Activated CD4-positive, alpha-beta memory T cell treated with anti-CD3 and anti-CD28 coated beads for 36 hours (primary cell): ENCODE measurements at regions not wholly inside any gene's neighbourhood (a gene's known extent, or its start where the extent isn't known, plus 50 kb on each side); places are given as distances from the start of the nearest gene placed in this dataset.

ENCODE experiments used
- CTCF ChIA-PET: fragments of 350-600 bp; sonication (Branson Sonifier 250); formaldehyde crosslinking; loops from one replicate; lab custom pipeline; 2021; ENCODE audit warnings: antibody characterized with exemption, inconsistent platforms; lab: Charles Lee
- POLR2A ChIA-PET: fragments of 350-600 bp; sonication (Branson Sonifier 250); formaldehyde crosslinking; loops from one replicate; lab custom pipeline; 2021; ENCODE audit warnings: antibody characterized with exemption; lab: Charles Lee
- DNase-seq: peaks from one replicate; pipeline ENCODE4 v3.0.0-alpha.2; 2020
- H3K27ac Mint-ChIP-seq: one replicate; pipeline ENCODE4 v1.8.0; 2021; ENCODE audit warnings: mixed read lengths
- H3K27me3 Mint-ChIP-seq: one replicate; pipeline ENCODE4 v1.8.0; 2021; ENCODE audit warnings: mixed read lengths
- H3K36me3 Mint-ChIP-seq: one replicate; pipeline ENCODE4 v1.8.0; 2021; ENCODE audit warnings: mixed read lengths
- H3K4me1 Mint-ChIP-seq: one replicate; pipeline ENCODE4 v1.8.0; 2021; ENCODE audit warnings: low read depth, mixed read lengths
- H3K4me3 Mint-ChIP-seq: one replicate; pipeline ENCODE4 v1.8.0; 2021; ENCODE audit warnings: mild to moderate bottlenecking, mixed read lengths
- H3K9me3 Mint-ChIP-seq: one replicate; pipeline ENCODE4 v1.8.0; 2021; ENCODE audit warnings: mixed read lengths
- intact Hi-C: fragments of 100-400 bp; cut with micrococcal nuclease; formaldehyde crosslinking; loops from one replicate; pipeline ENCODE4 v1.15.1; 2023

- H3K27ac Mint-ChIP-seq = no peak overlapping the region
- H3K27me3 Mint-ChIP-seq = no peaks in the 10 kb centered on the region
- no peaks in the 10 kb centered on the region for H3K36me3 Mint-ChIP-seq
- no peak overlapping the region for H3K4me3 Mint-ChIP-seq
- no peak for DNase-seq
- H3K9me3 Mint-ChIP-seq = no peaks in the 10 kb centered on the region
- ChIA-PET CTCF (interaction anchor here (1.4 kb wide), 1 partner anchor 149 kb away, joined by 3 read pairs; no protein-coding TSS in a partner anchor), POLR2A (no interaction called here)
- intact Hi-C loops = no loop called here
- no peaks in the 10 kb centered on the region for H3K4me1 Mint-ChIP-seq
Observed at GRCh38 chr3:110165370-110165743, 828.0 kb upstream of the DPPA4 start.

DNA sequence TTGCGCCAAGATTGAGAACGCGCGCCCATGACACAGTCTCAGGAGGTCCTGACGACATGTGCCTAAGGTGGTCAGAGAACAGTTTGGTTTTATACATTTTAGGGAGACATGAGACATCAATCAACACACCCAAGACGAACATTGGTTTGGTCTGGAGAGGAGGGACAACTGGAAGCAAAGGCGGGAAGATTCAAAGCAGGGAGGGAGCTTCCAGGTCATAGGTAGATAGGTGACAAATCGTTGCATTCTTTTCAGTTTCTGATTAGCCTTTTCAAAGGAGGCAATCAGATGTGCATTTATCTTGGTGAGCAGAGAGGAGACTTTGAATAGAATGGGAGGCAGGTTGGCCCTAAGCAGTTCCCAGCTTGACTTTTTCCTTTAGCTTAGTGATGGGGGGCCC is 828.4 kb upstream of the DPPA4 start:
- H3K9me3 Mint-ChIP-seq = no peaks in the 10 kb centered on the region
- CTCF ChIA-PET = interaction anchor here (1.4 kb wide), 1 partner anchor 149 kb away, joined by 3 read pairs; no protein-coding TSS in a partner anchor
- POLR2A ChIA-PET = no interaction called here
- intact Hi-C loops = no loop called here
- no peak for DNase-seq
- no peaks in the 10 kb centered on the region for H3K4me1 Mint-ChIP-seq
- no peaks in the 10 kb centered on the region for H3K36me3 Mint-ChIP-seq
- no peaks in the 10 kb centered on the region for H3K27me3 Mint-ChIP-seq
- no peak overlapping the region for H3K27ac Mint-ChIP-seq
- no peak overlapping the region for H3K4me3 Mint-ChIP-seq

- ChIA-PET CTCF (no interaction called here), POLR2A (no interaction called here)
- intact Hi-C loops = no loop called here
- Mint-ChIP-seq H3K27me3 (no peaks in the 10 kb centered on the region), H3K4me1 (no peaks in the 10 kb centered on the region), H3K36me3 (no peaks in the 10 kb centered on the region), H3K27ac (no peak overlapping the region), H3K9me3 (no peaks in the 10 kb centered on the region), H3K4me3 (no peak overlapping the region)
- no peak for DNase-seq
Observed at GRCh38 chr3:110166791-110167190, 829.4 kb upstream of the DPPA4 start.

DNA sequence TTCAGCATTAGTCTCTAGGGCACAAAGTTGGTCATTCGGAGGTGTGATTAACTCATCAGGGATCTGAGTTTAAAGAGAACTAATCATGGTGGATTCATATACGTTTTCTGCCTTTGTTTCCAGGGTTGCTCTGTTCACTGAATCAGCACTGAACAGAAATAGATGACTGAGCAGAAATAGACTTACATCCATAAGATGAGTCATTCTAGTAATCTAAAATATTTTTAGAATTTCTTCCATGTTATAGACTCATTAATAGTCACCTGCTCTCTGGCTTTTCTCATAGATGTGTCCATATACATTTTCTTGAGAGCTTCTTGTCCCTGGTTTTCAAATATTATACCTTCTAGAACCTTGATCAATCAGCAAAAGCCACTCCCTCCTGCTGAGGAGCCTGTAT is 837.6 kb upstream of the DPPA4 start:
- H3K4me1 Mint-ChIP-seq = no peaks in the 10 kb centered on the region
- no peaks in the 10 kb centered on the region for H3K27me3 Mint-ChIP-seq
- no peaks in the 10 kb centered on the region for H3K36me3 Mint-ChIP-seq
- POLR2A ChIA-PET = no interaction called here
- H3K4me3 Mint-ChIP-seq = no peak overlapping the region
- intact Hi-C loops = no loop called here
- CTCF ChIA-PET = no interaction called here
- no peaks in the 10 kb centered on the region for H3K9me3 Mint-ChIP-seq
- no peak for DNase-seq
- no peak overlapping the region for H3K27ac Mint-ChIP-seq

DNA sequence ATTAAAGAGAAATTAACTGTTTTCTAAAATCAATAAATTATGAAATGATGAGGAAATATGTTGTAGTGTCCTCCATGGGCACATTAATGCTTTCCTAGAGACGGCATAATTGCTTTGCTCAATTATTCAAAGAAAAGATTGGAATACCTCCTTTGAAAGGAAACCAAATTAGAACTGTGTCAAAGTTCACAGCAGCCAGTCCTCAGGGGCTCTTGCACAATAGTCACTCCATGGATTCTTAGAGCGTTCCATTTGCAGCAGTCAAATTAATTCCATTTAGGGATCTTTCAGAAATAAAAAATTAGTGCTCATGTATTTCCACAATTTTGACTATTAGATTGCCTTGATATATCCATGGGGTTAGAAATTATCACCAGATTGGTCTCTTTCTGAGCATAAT is 841.6 kb upstream of the DPPA4 start:
- no peak for DNase-seq
- no peaks in the 10 kb centered on the region for H3K36me3 Mint-ChIP-seq
- intact Hi-C loops = no loop called here
- no peak overlapping the region for H3K27ac Mint-ChIP-seq
- H3K4me3 Mint-ChIP-seq = no peak overlapping the region
- no peaks in the 10 kb centered on the region for H3K4me1 Mint-ChIP-seq
- ChIA-PET CTCF (no interaction called here), POLR2A (no interaction called here)
- H3K27me3 Mint-ChIP-seq = no peaks in the 10 kb centered on the region
- H3K9me3 Mint-ChIP-seq = no peaks in the 10 kb centered on the region

DNA sequence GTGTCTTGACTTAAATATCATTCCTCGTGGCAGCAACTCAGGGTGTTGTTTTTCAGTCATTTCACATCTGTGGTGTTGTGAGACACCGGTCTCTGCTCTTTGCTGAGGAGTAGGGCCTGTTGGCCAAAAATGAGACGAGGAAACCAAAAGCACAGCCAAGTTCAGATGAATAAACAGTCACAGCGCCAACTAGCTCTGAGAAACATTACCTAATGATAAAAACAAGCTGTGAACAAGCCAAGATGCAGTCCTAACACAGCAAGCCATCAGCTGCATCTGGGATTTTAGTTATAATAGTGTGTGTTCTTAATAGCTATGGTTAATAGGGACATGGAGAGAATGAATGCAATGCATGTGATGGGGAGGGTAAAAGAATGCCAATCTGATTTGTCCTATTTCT is 843.4 kb upstream of the DPPA4 start:
- Mint-ChIP-seq H3K36me3 (no peaks in the 10 kb centered on the region), H3K9me3 (no peaks in the 10 kb centered on the region), H3K4me1 (no peaks in the 10 kb centered on the region), H3K4me3 (no peak overlapping the region), H3K27me3 (no peaks in the 10 kb centered on the region), H3K27ac (no peak overlapping the region)
- intact Hi-C loops = no loop called here
- POLR2A ChIA-PET = no interaction called here
- CTCF ChIA-PET = no interaction called here
- no peak for DNase-seq

GRCh38 chr3:110181226-110181625 is 843.9 kb upstream of the DPPA4 start:
- ChIA-PET POLR2A (no interaction called here), CTCF (no interaction called here)
- no peak overlapping the region for H3K27ac Mint-ChIP-seq
- DNase-seq = no peak
- H3K36me3 Mint-ChIP-seq = no peaks in the 10 kb centered on the region
- H3K9me3 Mint-ChIP-seq = no peaks in the 10 kb centered on the region
- H3K27me3 Mint-ChIP-seq = no peaks in the 10 kb centered on the region
- intact Hi-C loops = no loop called here
- H3K4me1 Mint-ChIP-seq = no peaks in the 10 kb centered on the region
- H3K4me3 Mint-ChIP-seq = no peak overlapping the region

DNA sequence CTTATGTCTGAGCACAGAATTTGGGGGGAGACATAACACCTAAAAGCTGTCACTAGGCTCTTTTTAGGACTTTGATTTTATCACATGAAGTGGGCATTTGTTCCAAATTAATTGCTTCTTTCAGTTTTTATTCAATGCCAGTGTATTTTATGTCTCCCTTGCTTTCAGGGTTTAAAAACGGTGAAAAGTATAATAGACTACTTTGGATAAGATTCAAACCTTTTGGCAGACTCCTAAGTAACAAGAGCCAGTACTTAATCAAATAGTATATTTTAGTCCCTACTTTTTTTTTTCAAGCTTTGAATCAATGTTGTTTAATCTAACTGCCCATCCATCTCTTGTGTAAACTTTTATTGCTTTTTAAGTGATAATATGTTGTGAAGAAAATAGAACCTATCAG is 847.2 kb upstream of the DPPA4 start:
- ChIA-PET POLR2A (no interaction called here), CTCF (no interaction called here)
- Mint-ChIP-seq H3K4me3 (no peak overlapping the region), H3K4me1 (no peaks in the 10 kb centered on the region), H3K27ac (no peak overlapping the region), H3K36me3 (no peaks in the 10 kb centered on the region), H3K9me3 (no peaks in the 10 kb centered on the region), H3K27me3 (no peaks in the 10 kb centered on the region)
- no peak for DNase-seq
- intact Hi-C loops = no loop called here

GRCh38 chr3:110193074-110193473 is 855.7 kb upstream of the DPPA4 start:
- intact Hi-C loops = no loop called here
- no peak overlapping the region for H3K27ac Mint-ChIP-seq
- DNase-seq = no peak
- ChIA-PET POLR2A (no interaction called here), CTCF (no interaction called here)
- no peaks in the 10 kb centered on the region for H3K4me1 Mint-ChIP-seq
- no peaks in the 10 kb centered on the region for H3K36me3 Mint-ChIP-seq
- H3K4me3 Mint-ChIP-seq = no peak overlapping the region
- no peaks in the 10 kb centered on the region for H3K9me3 Mint-ChIP-seq
- peaks cover 1% of the 10 kb centered on the region for H3K27me3 Mint-ChIP-seq

- ChIA-PET CTCF (no interaction called here), POLR2A (no interaction called here)
- H3K27ac Mint-ChIP-seq = no peak overlapping the region
Observed at GRCh38 chr3:110198717-110199587, 861.6 kb upstream of the DPPA4 start.

DNA sequence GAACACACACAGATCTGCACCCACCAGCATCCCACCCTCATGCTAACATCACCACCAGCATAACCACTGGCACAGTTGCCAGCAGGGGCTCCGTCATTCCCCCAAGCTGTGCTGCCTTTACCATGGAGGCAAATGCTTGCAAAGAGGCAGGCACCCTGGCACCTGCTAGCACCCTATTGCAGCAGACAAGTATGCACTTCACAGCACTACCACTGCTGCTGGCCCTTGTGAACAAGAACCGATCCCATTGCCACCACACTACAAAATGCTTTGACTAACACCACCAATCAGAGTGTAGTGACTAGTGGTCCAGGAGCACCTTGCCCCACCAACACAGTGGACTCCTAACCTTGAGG is 862.2 kb upstream of the DPPA4 start:
- Mint-ChIP-seq H3K27me3 (no peaks in the 10 kb centered on the region), H3K36me3 (no peaks in the 10 kb centered on the region), H3K4me3 (no peak overlapping the region), H3K4me1 (no peaks in the 10 kb centered on the region), H3K9me3 (peaks cover 17% of the 10 kb centered on the region), H3K27ac (no peak overlapping the region)
- intact Hi-C loops = no loop called here
- ChIA-PET CTCF (no interaction called here), POLR2A (no interaction called here)
- DNase-seq = no peak

More at GRCh38 chr3:110198717-110199587, 861.6 kb upstream of the DPPA4 start:
- H3K9me3 Mint-ChIP-seq = peaks cover 17% of the 10 kb centered on the region
- DNase-seq = no peak
- peaks cover 1% of the 10 kb centered on the region for H3K27me3 Mint-ChIP-seq
- H3K36me3 Mint-ChIP-seq = no peaks in the 10 kb centered on the region
- H3K4me1 Mint-ChIP-seq = no peaks in the 10 kb centered on the region
- no peak overlapping the region for H3K4me3 Mint-ChIP-seq
- intact Hi-C loops = no loop called here

DNA sequence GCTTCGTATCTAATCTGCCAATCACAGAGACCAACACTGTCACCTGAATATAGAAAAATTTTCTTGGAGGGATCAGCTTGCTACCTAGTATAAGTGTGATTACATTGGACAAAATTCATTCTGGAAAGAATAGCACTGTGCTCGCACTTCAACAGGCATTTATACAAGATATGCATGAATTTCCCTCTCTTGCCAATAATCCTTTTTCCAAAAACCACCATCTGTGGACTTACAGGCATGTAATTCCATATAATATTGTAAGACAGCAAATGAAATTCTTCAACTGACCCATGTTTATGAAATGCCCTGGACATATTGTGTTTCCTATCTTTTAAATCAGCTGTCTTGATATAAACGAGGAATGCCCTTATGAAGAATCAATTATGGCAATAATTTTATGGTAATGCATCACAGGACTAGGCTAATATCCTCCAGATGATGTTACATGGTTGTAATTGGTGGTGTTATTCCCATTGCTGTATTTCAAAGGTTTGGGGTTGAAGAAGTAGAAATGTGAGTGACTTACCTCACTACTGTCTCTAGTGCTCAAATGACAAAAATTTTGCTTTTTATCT is 861.4 kb upstream of the NECTIN3 start:
- no peaks in the 10 kb centered on the region for H3K36me3 Mint-ChIP-seq
- H3K9me3 Mint-ChIP-seq = peaks cover 5% of the 10 kb centered on the region
- ChIA-PET CTCF (no interaction called here), POLR2A (no interaction called here)
- intact Hi-C loops = no loop called here
- no peaks in the 10 kb centered on the region for H3K4me1 Mint-ChIP-seq
- DNase-seq = no peak
- no peak overlapping the region for H3K27ac Mint-ChIP-seq
- H3K27me3 Mint-ChIP-seq = no peaks in the 10 kb centered on the region
- H3K4me3 Mint-ChIP-seq = no peak overlapping the region

GRCh38 chr3:110226645-110227044 is 845.0 kb upstream of the NECTIN3 start:
- Mint-ChIP-seq H3K9me3 (no peaks in the 10 kb centered on the region), H3K36me3 (no peaks in the 10 kb centered on the region), H3K4me1 (no peaks in the 10 kb centered on the region), H3K27ac (no peak overlapping the region), H3K27me3 (no peaks in the 10 kb centered on the region), H3K4me3 (no peak overlapping the region)
- POLR2A ChIA-PET = no interaction called here
- CTCF ChIA-PET = no interaction called here
- intact Hi-C loops = no loop called here
- DNase-seq = no peak
